Rectal smooth muscle tissue (tissue), 1 donor: ENCODE measurements at regions not wholly inside any gene's neighbourhood (a gene's known extent, or its start where the extent isn't known, plus 50 kb on each side); places are given as distances from the start of the nearest gene placed in this dataset.
"Not testable (repeated sequence)": the region's sequence is repeated elsewhere in the genome, so short reads cannot be mapped to it uniquely, and the experiment has no call there.

ENCODE experiments used
- H3K27ac ChIP-seq: one replicate; pipeline ENCODE4 v1.7.0; 2013; ENCODE audit warnings: low read depth, low read length, inconsistent platforms
- H3K27me3 ChIP-seq: one replicate; pipeline ENCODE4 v1.7.0; 2013; ENCODE audit warnings: low read length; ENCODE audit not compliant: control insufficient read depth, insufficient read depth
- H3K36me3 ChIP-seq: one replicate; pipeline ENCODE4 v1.7.0; 2013; ENCODE audit warnings: low read length; ENCODE audit not compliant: control insufficient read depth, insufficient read depth
- H3K4me1 ChIP-seq: one replicate; pipeline ENCODE4 v1.7.0; 2013; ENCODE audit warnings: low read length; ENCODE audit not compliant: control insufficient read depth, insufficient read depth
- H3K4me3 ChIP-seq: one replicate; pipeline ENCODE4 v1.7.0; 2013; ENCODE audit warnings: low read length
- H3K9ac ChIP-seq: one replicate; pipeline ENCODE4 v1.7.0; 2013; ENCODE audit warnings: low read length

- Histone ChIP-seq H3K27me3 (no peaks in the 10 kb centered on the region), H3K36me3 (no peaks in the 10 kb centered on the region), H3K4me1 (no peaks in the 10 kb centered on the region), H3K27ac (no peak overlapping the region), H3K4me3 (no peak overlapping the region), H3K9ac (no peak overlapping the region)
Measured at GRCh38 chr21:25179116-25179515, 428.2 kb downstream of the MRPL39 start.

GRCh38 chr21:25176637-25177412, 430.5 kb downstream of the MRPL39 start:
- no peaks in the 10 kb centered on the region for H3K4me1 ChIP-seq
- H3K36me3 ChIP-seq = no peaks in the 10 kb centered on the region
- no peak overlapping the region for H3K27ac ChIP-seq
- H3K27me3 ChIP-seq = no peaks in the 10 kb centered on the region
- no peak overlapping the region for H3K4me3 ChIP-seq
- H3K9ac ChIP-seq = no peak overlapping the region

- no peaks in the 10 kb centered on the region for H3K36me3 ChIP-seq
- no peak overlapping the region for H3K27ac ChIP-seq
- H3K4me1 ChIP-seq = no peaks in the 10 kb centered on the region
- H3K27me3 ChIP-seq = no peaks in the 10 kb centered on the region
- no peak overlapping the region for H3K4me3 ChIP-seq
- H3K9ac ChIP-seq = no peak overlapping the region
Measured at GRCh38 chr21:25175938-25176337, 431.3 kb downstream of the MRPL39 start.

GRCh38 chr21:25171438-25171837, 435.8 kb downstream of the MRPL39 start:
- Histone ChIP-seq H3K9ac (no peak overlapping the region), H3K4me1 (no peaks in the 10 kb centered on the region), H3K4me3 (no peak overlapping the region), H3K27me3 (no peaks in the 10 kb centered on the region), H3K27ac (no peak overlapping the region), H3K36me3 (no peaks in the 10 kb centered on the region)

- H3K4me1 ChIP-seq = no peaks in the 10 kb centered on the region
- no peaks in the 10 kb centered on the region for H3K27me3 ChIP-seq
- no peak overlapping the region for H3K4me3 ChIP-seq
- H3K27ac ChIP-seq = no peak overlapping the region
- no peak overlapping the region for H3K9ac ChIP-seq
- H3K36me3 ChIP-seq = no peaks in the 10 kb centered on the region
Measured at GRCh38 chr21:25170681-25171080, 436.6 kb downstream of the MRPL39 start.

GRCh38 chr21:25169370-25169769, 437.9 kb downstream of the MRPL39 start:
- H3K4me3 ChIP-seq = no peak overlapping the region
- no peak overlapping the region for H3K9ac ChIP-seq
- H3K36me3 ChIP-seq = no peaks in the 10 kb centered on the region
- H3K27ac ChIP-seq = no peak overlapping the region
- no peaks in the 10 kb centered on the region for H3K4me1 ChIP-seq
- H3K27me3 ChIP-seq = no peaks in the 10 kb centered on the region

- not testable (repeated sequence) for H3K9ac ChIP-seq, H3K27me3 ChIP-seq, H3K4me1 ChIP-seq
Measured at GRCh38 chr21:25166904-25167303, 440.4 kb downstream of the MRPL39 start.

GRCh38 chr21:25161571-25161970, 445.7 kb downstream of the MRPL39 start:
- no peaks in the 10 kb centered on the region for H3K4me1 ChIP-seq
- no peaks in the 10 kb centered on the region for H3K27me3 ChIP-seq
- H3K9ac ChIP-seq = no peak overlapping the region
- H3K36me3 ChIP-seq = no peaks in the 10 kb centered on the region
- no peak overlapping the region for H3K27ac ChIP-seq
- no peak overlapping the region for H3K4me3 ChIP-seq

More at GRCh38 chr21:25166904-25167303, 440.4 kb downstream of the MRPL39 start:
- H3K27ac ChIP-seq, H3K36me3 ChIP-seq, H3K4me3 ChIP-seq: not testable (repeated sequence)

- not testable (repeated sequence) for H3K36me3 ChIP-seq, H3K27me3 ChIP-seq, H3K27ac ChIP-seq, H3K9ac ChIP-seq, H3K4me1 ChIP-seq, H3K4me3 ChIP-seq
Measured at GRCh38 chr21:25155020-25155419, 452.3 kb downstream of the MRPL39 start.

- Histone ChIP-seq H3K27me3 (no peaks in the 10 kb centered on the region), H3K4me3 (no peak overlapping the region), H3K27ac (no peak overlapping the region), H3K4me1 (no peaks in the 10 kb centered on the region), H3K9ac (no peak overlapping the region), H3K36me3 (no peaks in the 10 kb centered on the region)
Measured at GRCh38 chr21:25149022-25149421, 458.3 kb downstream of the MRPL39 start.

GRCh38 chr21:25139414-25139813, 467.9 kb downstream of the MRPL39 start:
- Histone ChIP-seq H3K27ac (no peak overlapping the region), H3K4me1 (no peaks in the 10 kb centered on the region), H3K36me3 (no peaks in the 10 kb centered on the region), H3K9ac (no peak overlapping the region), H3K4me3 (no peak overlapping the region), H3K27me3 (no peaks in the 10 kb centered on the region)

GRCh38 chr21:25133939-25134338, 473.3 kb downstream of the MRPL39 start:
- H3K27ac ChIP-seq = no peak overlapping the region
- H3K36me3 ChIP-seq = no peaks in the 10 kb centered on the region
- no peak overlapping the region for H3K4me3 ChIP-seq
- H3K9ac ChIP-seq = no peak overlapping the region
- H3K27me3 ChIP-seq = no peaks in the 10 kb centered on the region
- H3K4me1 ChIP-seq = no peaks in the 10 kb centered on the region

GRCh38 chr21:25127811-25128210, 479.5 kb downstream of the MRPL39 start:
- Histone ChIP-seq H3K27ac (no peak overlapping the region), H3K36me3 (no peaks in the 10 kb centered on the region), H3K9ac (no peak overlapping the region), H3K4me3 (no peak overlapping the region), H3K27me3 (no peaks in the 10 kb centered on the region), H3K4me1 (no peaks in the 10 kb centered on the region)
